T-helper 9 cell (primary cell): ENCODE measurements at regions not wholly inside any gene's neighbourhood (a gene's known extent, or its start where the extent isn't known, plus 50 kb on each side); places are given as distances from the start of the nearest gene placed in this dataset.

Experiments used
- DNase-seq: peaks from one replicate; pipeline ENCODE4 v3.0.0-alpha.2; 2020

- no peak for DNase-seq
Measured at GRCh38 chr13:44193731-44194130, 179.9 kb upstream of the SERP2 start.

- DNase-seq: no peak
Measured at GRCh38 chr13:44195245-44195644, 178.4 kb upstream of the SERP2 start.

- no peak for DNase-seq
Measured at GRCh38 chr13:44196196-44196751, 177.3 kb upstream of the SERP2 start.

GRCh38 chr13:44197791-44198770, 175.5 kb upstream of the SERP2 start:
- DNase-seq: no peak

GRCh38 chr13:44198826-44199225, 174.8 kb upstream of the SERP2 start:
- no peak for DNase-seq

GRCh38 chr13:44199627-44200207, 173.9 kb upstream of the SERP2 start:
- no peak for DNase-seq

GRCh38 chr13:44206434-44206833, 167.2 kb upstream of the SERP2 start:
- no peak for DNase-seq

- no peak for DNase-seq
Measured at GRCh38 chr13:44207476-44207875, 166.1 kb upstream of the SERP2 start.

GRCh38 chr13:44210525-44210924, 163.1 kb upstream of the SERP2 start:
- DNase-seq: no peak

GRCh38 chr13:44211286-44211685, 162.3 kb upstream of the SERP2 start:
- no peak for DNase-seq

GRCh38 chr13:44211704-44212346, 161.8 kb upstream of the SERP2 start:
- DNase-seq: no peak

- DNase-seq: no peak
Measured at GRCh38 chr13:44212633-44213396, 160.8 kb upstream of the SERP2 start.

GRCh38 chr13:44218501-44219240, 155.0 kb upstream of the SERP2 start:
- DNase-seq: no peak

- no peak for DNase-seq
Measured at GRCh38 chr13:44219577-44220548, 153.8 kb upstream of the SERP2 start.

- no peak for DNase-seq
Measured at GRCh38 chr13:44220948-44221347, 152.7 kb upstream of the SERP2 start.

- DNase-seq: no peak
Measured at GRCh38 chr13:44221657-44222056, 152.0 kb upstream of the SERP2 start.

- DNase-seq: no peak
Measured at GRCh38 chr13:44223770-44224444, 149.7 kb upstream of the SERP2 start.

GRCh38 chr13:44224450-44225149, 149.0 kb upstream of the SERP2 start:
- DNase-seq: no peak

- no peak for DNase-seq
Measured at GRCh38 chr13:44229371-44230030, 144.1 kb upstream of the SERP2 start.
